ENCODE measurements at regions not wholly inside any gene's neighbourhood (a gene's known extent, or its start where the extent isn't known, plus 50 kb on each side); places are given as distances from the start of the nearest gene placed in this dataset.

- TF ChIP-seq, protein P1, sequence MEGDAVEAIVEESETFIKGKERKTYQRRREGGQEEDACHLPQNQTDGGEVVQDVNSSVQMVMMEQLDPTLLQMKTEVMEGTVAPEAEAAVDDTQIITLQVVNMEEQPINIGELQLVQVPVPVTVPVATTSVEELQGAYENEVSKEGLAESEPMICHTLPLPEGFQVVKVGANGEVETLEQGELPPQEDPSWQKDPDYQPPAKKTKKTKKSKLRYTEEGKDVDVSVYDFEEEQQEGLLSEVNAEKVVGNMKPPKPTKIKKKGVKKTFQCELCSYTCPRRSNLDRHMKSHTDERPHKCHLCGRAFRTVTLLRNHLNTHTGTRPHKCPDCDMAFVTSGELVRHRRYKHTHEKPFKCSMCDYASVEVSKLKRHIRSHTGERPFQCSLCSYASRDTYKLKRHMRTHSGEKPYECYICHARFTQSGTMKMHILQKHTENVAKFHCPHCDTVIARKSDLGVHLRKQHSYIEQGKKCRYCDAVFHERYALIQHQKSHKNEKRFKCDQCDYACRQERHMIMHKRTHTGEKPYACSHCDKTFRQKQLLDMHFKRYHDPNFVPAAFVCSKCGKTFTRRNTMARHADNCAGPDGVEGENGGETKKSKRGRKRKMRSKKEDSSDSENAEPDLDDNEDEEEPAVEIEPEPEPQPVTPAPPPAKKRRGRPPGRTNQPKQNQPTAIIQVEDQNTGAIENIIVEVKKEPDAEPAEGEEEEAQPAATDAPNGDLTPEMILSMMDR (IDR thresholded peaks at IDR 0.05): no peak
- TF ChIP-seq, protein P2, sequence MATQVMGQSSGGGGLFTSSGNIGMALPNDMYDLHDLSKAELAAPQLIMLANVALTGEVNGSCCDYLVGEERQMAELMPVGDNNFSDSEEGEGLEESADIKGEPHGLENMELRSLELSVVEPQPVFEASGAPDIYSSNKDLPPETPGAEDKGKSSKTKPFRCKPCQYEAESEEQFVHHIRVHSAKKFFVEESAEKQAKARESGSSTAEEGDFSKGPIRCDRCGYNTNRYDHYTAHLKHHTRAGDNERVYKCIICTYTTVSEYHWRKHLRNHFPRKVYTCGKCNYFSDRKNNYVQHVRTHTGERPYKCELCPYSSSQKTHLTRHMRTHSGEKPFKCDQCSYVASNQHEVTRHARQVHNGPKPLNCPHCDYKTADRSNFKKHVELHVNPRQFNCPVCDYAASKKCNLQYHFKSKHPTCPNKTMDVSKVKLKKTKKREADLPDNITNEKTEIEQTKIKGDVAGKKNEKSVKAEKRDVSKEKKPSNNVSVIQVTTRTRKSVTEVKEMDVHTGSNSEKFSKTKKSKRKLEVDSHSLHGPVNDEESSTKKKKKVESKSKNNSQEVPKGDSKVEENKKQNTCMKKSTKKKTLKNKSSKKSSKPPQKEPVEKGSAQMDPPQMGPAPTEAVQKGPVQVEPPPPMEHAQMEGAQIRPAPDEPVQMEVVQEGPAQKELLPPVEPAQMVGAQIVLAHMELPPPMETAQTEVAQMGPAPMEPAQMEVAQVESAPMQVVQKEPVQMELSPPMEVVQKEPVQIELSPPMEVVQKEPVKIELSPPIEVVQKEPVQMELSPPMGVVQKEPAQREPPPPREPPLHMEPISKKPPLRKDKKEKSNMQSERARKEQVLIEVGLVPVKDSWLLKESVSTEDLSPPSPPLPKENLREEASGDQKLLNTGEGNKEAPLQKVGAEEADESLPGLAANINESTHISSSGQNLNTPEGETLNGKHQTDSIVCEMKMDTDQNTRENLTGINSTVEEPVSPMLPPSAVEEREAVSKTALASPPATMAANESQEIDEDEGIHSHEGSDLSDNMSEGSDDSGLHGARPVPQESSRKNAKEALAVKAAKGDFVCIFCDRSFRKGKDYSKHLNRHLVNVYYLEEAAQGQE (IDR thresholded peaks at IDR 0.05; ENCODE audit: insufficient read depth in 1 of 2, low read depth in 2 of 2, low read length in 1 of 2): no peak
- TF ChIP-seq SIN3A (IDR thresholded peaks at IDR 0.05; ENCODE audit: borderline replicate concordance, insufficient read depth, low read depth, low read length) (no peak), POLR2AphosphoS5 (IDR thresholded peaks at IDR 0.05; ENCODE audit: low read depth, low read length) (no peak)
Measured at GRCh38 chr12:74599932-74600331, 62.3 kb downstream of the ATXN7L3B start.
